Activated naive CD4-positive, alpha-beta T cell treated with anti-CD3 and anti-CD28 coated beads for 36 hours (primary cell): ENCODE measurements at regions not wholly inside any gene's neighbourhood (a gene's known extent, or its start where the extent isn't known, plus 50 kb on each side); places are given as distances from the start of the nearest gene placed in this dataset.

ENCODE experiments used
- CTCF ChIA-PET: fragments of 350-600 bp; sonication (Branson Sonifier 250); formaldehyde crosslinking; loops from one replicate; lab custom pipeline; 2021; ENCODE audit warnings: antibody characterized with exemption; lab: Charles Lee
- DNase-seq: peaks from one replicate; pipeline ENCODE4 v3.0.0-alpha.2; 2020
- H3K27ac Mint-ChIP-seq: one replicate; pipeline ENCODE4 v1.8.0; 2021; ENCODE audit warnings: mild to moderate bottlenecking, mixed read lengths
- H3K27me3 Mint-ChIP-seq: one replicate; pipeline ENCODE4 v1.8.0; 2021; ENCODE audit warnings: low read depth, mixed read lengths
- H3K36me3 Mint-ChIP-seq: one replicate; pipeline ENCODE4 v1.8.0; 2021; ENCODE audit warnings: low read depth, mixed read lengths
- H3K4me1 Mint-ChIP-seq: one replicate; pipeline ENCODE4 v1.8.0; 2021; ENCODE audit warnings: low read depth, mixed read lengths
- H3K4me3 Mint-ChIP-seq: one replicate; pipeline ENCODE4 v1.8.0; 2021; ENCODE audit warnings: mild to moderate bottlenecking, moderate library complexity, mixed read lengths
- H3K9me3 Mint-ChIP-seq: one replicate; pipeline ENCODE4 v1.8.0; 2021; ENCODE audit warnings: mixed read lengths
- intact Hi-C: fragments of 100-400 bp; cut with micrococcal nuclease; formaldehyde crosslinking; loops from one replicate; pipeline ENCODE4 v1.15.1; 2023

- Mint-ChIP-seq H3K9me3 (no peaks in the 10 kb centered on the region), H3K27ac (no peak overlapping the region), H3K4me3 (no peak overlapping the region), H3K4me1 (no peaks in the 10 kb centered on the region), H3K27me3 (no peaks in the 10 kb centered on the region), H3K36me3 (no peaks in the 10 kb centered on the region)
- intact Hi-C loops = no loop called here
- CTCF ChIA-PET = interaction anchor here (0.9 kb wide), 1 partner anchor 9 kb away, joined by 3 read pairs; no protein-coding TSS in a partner anchor
- no peak for DNase-seq
Measured at GRCh38 chr21:22630953-22631465, 1632.8 kb downstream of the NCAM2 start.

GRCh38 chr21:22632176-22632575, 1634.0 kb downstream of the NCAM2 start:
- Mint-ChIP-seq H3K4me3 (no peak overlapping the region), H3K27ac (no peak overlapping the region), H3K36me3 (no peaks in the 10 kb centered on the region), H3K27me3 (no peaks in the 10 kb centered on the region), H3K9me3 (no peaks in the 10 kb centered on the region), H3K4me1 (no peaks in the 10 kb centered on the region)
- CTCF ChIA-PET = no interaction called here
- intact Hi-C loops = no loop called here
- no peak for DNase-seq

GRCh38 chr21:22649246-22649645, 1651.0 kb downstream of the NCAM2 start:
- H3K9me3 Mint-ChIP-seq = no peaks in the 10 kb centered on the region
- intact Hi-C loops = no loop called here
- CTCF ChIA-PET = no interaction called here
- H3K27me3 Mint-ChIP-seq = no peaks in the 10 kb centered on the region
- no peaks in the 10 kb centered on the region for H3K36me3 Mint-ChIP-seq
- DNase-seq = no peak
- no peak overlapping the region for H3K27ac Mint-ChIP-seq
- H3K4me1 Mint-ChIP-seq = no peaks in the 10 kb centered on the region
- H3K4me3 Mint-ChIP-seq = no peak overlapping the region

GRCh38 chr21:22650226-22650625, 1652.0 kb downstream of the NCAM2 start:
- no peaks in the 10 kb centered on the region for H3K9me3 Mint-ChIP-seq
- H3K27me3 Mint-ChIP-seq = no peaks in the 10 kb centered on the region
- no peaks in the 10 kb centered on the region for H3K36me3 Mint-ChIP-seq
- H3K27ac Mint-ChIP-seq = no peak overlapping the region
- intact Hi-C loops = no loop called here
- CTCF ChIA-PET = no interaction called here
- no peak for DNase-seq
- no peak overlapping the region for H3K4me3 Mint-ChIP-seq
- H3K4me1 Mint-ChIP-seq = no peaks in the 10 kb centered on the region

GRCh38 chr21:22657781-22658180, 1659.6 kb downstream of the NCAM2 start:
- Mint-ChIP-seq H3K4me1 (no peaks in the 10 kb centered on the region), H3K4me3 (no peak overlapping the region), H3K27ac (no peak overlapping the region), H3K9me3 (no peaks in the 10 kb centered on the region), H3K36me3 (no peaks in the 10 kb centered on the region), H3K27me3 (no peaks in the 10 kb centered on the region)
- intact Hi-C loops = no loop called here
- CTCF ChIA-PET = no interaction called here
- no peak for DNase-seq

- Mint-ChIP-seq H3K9me3 (peaks cover 2% of the 10 kb centered on the region), H3K36me3 (no peaks in the 10 kb centered on the region), H3K27me3 (no peaks in the 10 kb centered on the region), H3K4me1 (no peaks in the 10 kb centered on the region), H3K4me3 (no peak overlapping the region), H3K27ac (no peak overlapping the region)
- intact Hi-C loops = no loop called here
- DNase-seq = no peak
- CTCF ChIA-PET = no interaction called here
Measured at GRCh38 chr21:22670148-22670547, 1671.9 kb downstream of the NCAM2 start.

GRCh38 chr21:22679207-22679606, 1681.0 kb downstream of the NCAM2 start:
- no peak overlapping the region for H3K4me3 Mint-ChIP-seq
- no peaks in the 10 kb centered on the region for H3K36me3 Mint-ChIP-seq

GRCh38 chr21:22691658-22692057, 1693.4 kb downstream of the NCAM2 start:
- H3K4me1 Mint-ChIP-seq = no peaks in the 10 kb centered on the region
- H3K4me3 Mint-ChIP-seq = no peak overlapping the region
- H3K27ac Mint-ChIP-seq = no peak overlapping the region
- CTCF ChIA-PET = no interaction called here
- H3K9me3 Mint-ChIP-seq = peaks cover 22% of the 10 kb centered on the region
- H3K36me3 Mint-ChIP-seq = no peaks in the 10 kb centered on the region
- no peaks in the 10 kb centered on the region for H3K27me3 Mint-ChIP-seq
- no peak for DNase-seq
- intact Hi-C loops = no loop called here

More at GRCh38 chr21:22679207-22679606, 1681.0 kb downstream of the NCAM2 start:
- no peak overlapping the region for H3K27ac Mint-ChIP-seq
- H3K4me1 Mint-ChIP-seq = no peaks in the 10 kb centered on the region
- CTCF ChIA-PET = no interaction called here
- H3K9me3 Mint-ChIP-seq = peaks cover 2% of the 10 kb centered on the region
- DNase-seq = no peak
- intact Hi-C loops = no loop called here
- no peaks in the 10 kb centered on the region for H3K27me3 Mint-ChIP-seq

GRCh38 chr21:22703521-22703920, 1705.3 kb downstream of the NCAM2 start:
- intact Hi-C loops = no loop called here
- Mint-ChIP-seq H3K36me3 (no peaks in the 10 kb centered on the region), H3K27me3 (no peaks in the 10 kb centered on the region), H3K9me3 (peaks cover 1% of the 10 kb centered on the region), H3K27ac (no peak overlapping the region), H3K4me1 (no peaks in the 10 kb centered on the region), H3K4me3 (no peak overlapping the region)
- CTCF ChIA-PET = no interaction called here
- DNase-seq = no peak

GRCh38 chr21:22710721-22711120, 1712.5 kb downstream of the NCAM2 start:
- no peak overlapping the region for H3K27ac Mint-ChIP-seq
- CTCF ChIA-PET = no interaction called here
- H3K4me1 Mint-ChIP-seq = no peaks in the 10 kb centered on the region
- intact Hi-C loops = no loop called here
- no peak for DNase-seq
- no peaks in the 10 kb centered on the region for H3K36me3 Mint-ChIP-seq
- no peak overlapping the region for H3K4me3 Mint-ChIP-seq
- H3K27me3 Mint-ChIP-seq = no peaks in the 10 kb centered on the region
- H3K9me3 Mint-ChIP-seq = peaks cover 1% of the 10 kb centered on the region

GRCh38 chr21:22711636-22712035, 1713.4 kb downstream of the NCAM2 start:
- no peaks in the 10 kb centered on the region for H3K4me1 Mint-ChIP-seq
- CTCF ChIA-PET = no interaction called here

GRCh38 chr21:22725436-22725835, 1727.2 kb downstream of the NCAM2 start:
- Mint-ChIP-seq H3K27me3 (no peaks in the 10 kb centered on the region), H3K27ac (no peak overlapping the region), H3K9me3 (peaks cover 4% of the 10 kb centered on the region), H3K4me3 (no peak overlapping the region), H3K36me3 (no peaks in the 10 kb centered on the region), H3K4me1 (no peaks in the 10 kb centered on the region)
- no peak for DNase-seq
- CTCF ChIA-PET = no interaction called here
- intact Hi-C loops = no loop called here

More at GRCh38 chr21:22711636-22712035, 1713.4 kb downstream of the NCAM2 start:
- Mint-ChIP-seq H3K9me3 (peaks cover 1% of the 10 kb centered on the region), H3K36me3 (no peaks in the 10 kb centered on the region), H3K27me3 (no peaks in the 10 kb centered on the region), H3K4me3 (no peak overlapping the region), H3K27ac (no peak overlapping the region)
- intact Hi-C loops = no loop called here
- DNase-seq = no peak

- Mint-ChIP-seq H3K9me3 (peaks cover 8% of the 10 kb centered on the region), H3K4me1 (no peaks in the 10 kb centered on the region), H3K27ac (no peak overlapping the region), H3K27me3 (no peaks in the 10 kb centered on the region), H3K36me3 (no peaks in the 10 kb centered on the region), H3K4me3 (no peak overlapping the region)
- CTCF ChIA-PET = no interaction called here
- DNase-seq = no peak
- intact Hi-C loops = no loop called here
Measured at GRCh38 chr21:22728091-22728490, 1729.9 kb downstream of the NCAM2 start.
